GM21786 (cell line): ENCODE measurements at regions not wholly inside any gene's neighbourhood (a gene's known extent, or its start where the extent isn't known, plus 50 kb on each side); places are given as distances from the start of the nearest gene placed in this dataset.

ENCODE experiments used
- ATAC-seq: cut with Tn5 transposase; IDR thresholded peaks from one replicate; pipeline ENCODE4 v1.9.1; 2021; ENCODE audit not compliant: unreplicated experiment

GRCh38 chr6:148140772-148141557 lies 201.7 kb upstream of the SASH1 start:
- no peak for ATAC-seq

GRCh38 chr6:148142821-148143220 lies 199.8 kb upstream of the SASH1 start:
- no peak for ATAC-seq

DNA sequence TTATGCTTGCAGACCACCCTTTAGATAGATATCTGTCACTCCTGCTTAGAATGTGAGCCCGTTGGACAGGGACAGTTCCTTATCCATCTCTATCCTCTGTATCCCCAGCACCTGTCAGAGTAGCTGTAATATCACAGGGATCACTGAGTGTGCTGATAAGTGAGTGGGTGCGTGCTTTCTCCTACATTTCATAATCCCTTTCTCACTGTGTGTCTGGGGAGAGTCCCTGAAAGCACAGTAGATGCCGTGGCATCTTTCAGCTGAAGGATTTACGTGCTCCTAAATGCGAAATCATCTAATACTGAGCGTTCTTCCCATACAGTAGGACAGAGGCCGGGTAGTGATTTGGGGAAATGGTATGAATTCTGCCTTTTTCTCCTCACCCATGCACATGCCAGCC lies 198.9 kb upstream of the SASH1 start:
- ATAC-seq, result no peak

GRCh38 chr6:148144917-148145521 lies 197.6 kb upstream of the SASH1 start:
- ATAC-seq, result peak; percentile 69

DNA sequence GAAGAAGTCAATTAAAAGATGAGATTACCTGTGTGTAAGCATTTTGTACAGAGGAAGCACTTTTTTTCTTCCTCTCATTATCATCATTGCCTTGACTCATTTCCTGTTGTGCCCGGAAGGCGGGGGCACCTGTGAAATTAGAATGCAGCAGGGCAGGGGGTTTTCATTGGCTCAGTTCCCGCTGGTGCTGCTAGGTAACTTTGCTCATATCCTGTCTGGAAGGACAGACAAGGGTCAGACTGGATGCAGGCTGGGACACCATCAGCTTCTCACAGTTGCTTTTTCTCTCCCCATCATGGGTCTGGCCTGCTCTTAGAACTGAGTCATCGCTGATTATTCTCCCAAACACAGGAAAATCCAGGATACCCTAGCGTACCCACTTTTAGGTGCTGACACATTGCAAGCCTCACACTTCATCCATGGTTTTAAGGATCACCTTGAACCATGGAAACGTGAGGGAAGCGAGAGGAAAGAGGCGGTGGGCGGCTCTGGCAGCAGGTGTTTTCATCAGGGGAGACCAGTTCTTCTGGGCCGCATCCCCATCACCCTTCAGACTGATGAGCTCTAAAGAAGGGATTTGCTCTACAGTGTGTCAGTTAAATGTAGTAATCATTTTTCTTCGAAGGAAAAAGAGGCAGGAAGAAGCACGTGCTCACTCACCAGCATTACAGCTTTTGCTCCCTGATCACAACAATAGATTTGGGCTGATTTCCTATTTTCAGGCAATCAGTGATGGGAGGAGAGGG lies 195.7 kb upstream of the SASH1 start:
- no peak for ATAC-seq

GRCh38 chr6:148147463-148147830 lies 195.2 kb upstream of the SASH1 start:
- no peak for ATAC-seq

DNA sequence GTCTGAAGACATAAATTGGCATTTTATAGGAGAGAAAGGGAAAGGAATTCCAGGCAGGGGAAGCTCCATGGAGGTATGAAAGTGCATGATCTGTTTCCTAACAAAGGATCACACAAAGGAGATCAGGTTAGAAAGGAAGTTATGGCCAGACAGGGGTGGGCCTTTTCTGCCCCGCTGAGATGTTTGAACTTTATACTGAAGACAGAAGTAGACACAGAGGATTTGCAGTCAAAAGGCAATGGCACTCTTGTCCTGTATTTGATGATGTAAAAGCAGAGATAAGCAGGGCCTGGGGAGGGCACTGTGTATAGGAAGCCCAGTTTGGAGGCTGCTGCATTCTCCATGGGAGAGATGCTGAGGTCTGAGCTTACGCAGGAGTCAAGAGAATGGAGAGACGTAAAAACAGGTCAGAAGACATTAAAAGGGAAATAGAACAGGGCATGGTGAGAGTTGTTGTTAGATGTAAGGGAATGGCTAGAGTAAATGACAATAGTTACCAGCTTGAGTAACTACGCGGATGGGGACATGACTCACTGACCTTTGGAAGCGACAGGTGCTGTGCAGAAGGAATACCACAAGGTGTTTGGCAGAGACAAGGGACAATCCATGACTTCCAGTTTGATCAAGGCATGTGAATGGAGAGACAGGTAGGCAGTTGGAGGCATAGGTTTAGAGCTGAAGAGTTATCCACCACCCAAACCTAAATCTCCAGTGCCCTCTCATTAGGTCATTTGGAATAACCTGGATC lies 190.6 kb upstream of the SASH1 start:
- ATAC-seq, result no peak

GRCh38 chr6:148154668-148155067 lies 188.0 kb upstream of the SASH1 start:
- no peak for ATAC-seq

DNA sequence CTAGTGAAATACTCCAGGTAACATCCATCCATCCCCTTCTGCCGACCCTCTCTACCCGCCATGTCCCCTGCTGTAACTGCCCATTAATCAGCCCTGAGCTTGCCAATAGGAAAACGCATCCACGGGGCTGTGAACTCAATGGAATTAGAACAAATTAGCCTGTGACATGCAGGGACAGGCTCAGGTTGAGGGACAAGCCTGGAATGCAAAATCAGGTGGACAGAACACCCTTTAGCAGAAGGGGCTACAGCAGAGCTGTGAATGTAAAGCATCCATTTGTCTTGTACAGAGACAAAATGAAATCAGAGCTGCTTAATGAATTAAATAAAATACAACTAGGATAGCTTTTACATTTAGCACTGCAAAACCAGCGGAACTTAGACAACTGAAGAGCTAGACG lies 187.3 kb upstream of the SASH1 start:
- ATAC-seq, result no peak

- no peak for ATAC-seq
Observed at GRCh38 chr6:148157841-148158240, 184.8 kb upstream of the SASH1 start.

DNA sequence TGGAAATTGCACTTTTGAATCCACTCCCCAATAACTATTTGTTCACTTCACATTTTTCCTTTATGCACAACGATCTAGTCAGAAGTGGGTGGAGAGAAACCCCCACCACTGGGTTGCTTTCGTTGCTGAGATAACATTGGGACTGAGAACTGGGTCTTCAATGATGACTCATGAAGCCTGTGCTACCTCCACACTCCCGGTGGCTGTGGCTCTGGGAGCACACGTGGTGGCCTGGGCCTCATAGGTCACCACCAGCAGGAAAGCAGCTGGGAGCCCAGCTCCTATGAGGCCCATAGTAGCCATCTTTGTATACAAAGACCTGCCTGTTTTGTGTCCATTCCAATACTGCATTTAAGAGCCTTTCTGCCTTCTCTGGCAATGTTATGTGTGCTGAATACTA lies 178.0 kb upstream of the SASH1 start:
- ATAC-seq, result no peak

GRCh38 chr6:148166339-148166968 lies 176.2 kb upstream of the SASH1 start:
- no peak for ATAC-seq

DNA sequence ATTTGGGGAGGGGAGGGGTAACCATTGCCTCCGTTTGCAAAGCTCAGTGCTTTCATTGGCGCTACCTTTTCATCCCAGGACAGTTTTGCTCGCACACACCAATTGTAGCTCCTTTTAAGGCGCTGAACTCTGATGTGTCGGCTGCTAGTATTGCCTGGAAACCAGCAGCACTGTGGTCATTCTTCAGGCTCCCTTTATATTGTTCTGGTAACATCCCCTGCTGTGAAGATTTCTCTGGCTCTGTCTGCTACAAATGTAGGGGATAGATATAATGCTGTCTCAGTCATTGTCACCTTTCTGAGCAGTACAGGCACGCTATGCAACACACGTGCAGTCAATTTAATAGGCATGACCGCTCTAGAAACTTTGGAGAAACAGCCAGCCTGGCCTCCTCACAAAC lies 172.9 kb upstream of the SASH1 start:
- no peak for ATAC-seq

GRCh38 chr6:148170286-148170685 lies 172.4 kb upstream of the SASH1 start:
- no peak for ATAC-seq

DNA sequence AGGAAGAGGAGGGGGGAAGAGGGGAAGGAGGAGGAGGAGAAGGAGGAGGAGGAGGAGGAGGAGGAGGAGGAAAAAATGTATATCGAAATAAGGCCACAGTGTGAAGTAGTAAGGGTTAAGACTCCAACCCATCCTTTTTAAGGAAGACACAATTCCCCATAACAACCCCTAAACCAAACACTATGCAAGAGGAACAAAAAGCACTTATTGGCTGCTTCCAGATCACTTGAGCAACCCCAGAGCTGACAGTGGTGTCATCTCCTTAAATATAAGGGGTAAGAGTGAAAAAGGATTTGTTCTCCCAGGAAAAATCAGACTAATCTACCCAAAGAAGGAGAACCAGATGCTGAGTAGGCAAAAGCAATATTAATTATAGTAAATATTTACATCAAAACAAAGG lies 169.1 kb upstream of the SASH1 start:
- ATAC-seq, result no peak

DNA sequence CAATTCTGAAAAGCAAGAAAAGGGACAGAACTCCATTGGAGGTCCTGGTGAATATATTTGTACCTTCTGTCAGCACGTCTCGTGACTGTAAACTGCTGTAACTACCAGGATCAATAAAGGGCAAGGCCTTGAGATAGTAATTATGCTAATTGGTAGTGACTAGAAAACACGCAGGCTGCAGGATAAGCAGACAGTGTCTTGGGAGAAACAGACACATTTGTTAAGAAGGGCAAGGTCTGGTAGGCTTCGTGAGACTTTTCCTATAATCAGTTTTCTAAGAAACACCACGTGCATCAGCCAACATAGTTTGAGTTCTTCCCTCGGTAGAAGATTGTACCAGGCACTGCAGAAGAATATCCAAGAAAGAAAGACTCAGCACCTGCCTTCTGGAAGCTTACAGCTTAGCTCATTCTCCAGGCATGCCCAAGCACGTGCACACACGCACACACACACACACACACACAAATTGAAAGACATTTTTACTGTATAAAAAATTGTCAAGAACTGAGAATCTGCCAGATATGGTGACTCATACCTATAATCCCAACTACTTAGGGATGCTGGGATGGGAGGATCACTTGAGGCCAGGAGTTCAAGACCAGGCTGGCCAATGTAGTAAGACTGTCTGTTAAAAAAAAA lies 167.0 kb upstream of the SASH1 start:
- ATAC-seq, result no peak

DNA sequence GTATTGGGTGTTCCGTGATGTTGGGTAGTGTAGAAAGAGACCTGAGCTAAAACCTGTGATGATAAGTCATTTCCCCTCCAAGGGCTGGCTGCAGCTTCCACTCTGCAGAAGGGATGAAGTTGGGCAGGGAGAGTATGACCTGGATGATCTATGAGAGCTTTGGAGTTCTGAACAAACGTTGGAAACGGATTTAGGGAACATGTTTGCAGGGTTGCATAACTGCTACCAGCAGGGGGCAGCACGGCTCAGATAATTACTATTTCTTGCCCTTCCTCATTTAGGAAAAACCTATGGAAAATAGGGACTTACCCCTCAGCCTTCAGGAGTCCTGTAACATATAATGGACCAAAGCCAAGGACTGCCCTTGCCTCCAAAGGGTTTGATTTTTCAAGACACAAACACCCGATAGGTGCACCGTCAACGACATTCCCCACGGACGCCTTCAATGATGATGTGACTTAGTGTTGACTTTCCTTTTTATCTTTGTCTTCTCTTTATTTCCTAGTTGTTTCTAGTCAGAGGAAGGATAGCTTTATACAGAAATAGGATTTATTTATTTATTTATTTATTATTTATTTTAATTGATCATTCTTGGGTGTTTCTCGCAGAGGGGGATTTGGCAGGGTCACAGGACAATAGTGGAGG lies 164.9 kb upstream of the SASH1 start:
- ATAC-seq, result no peak

GRCh38 chr6:148179786-148180185 lies 162.9 kb upstream of the SASH1 start:
- no peak for ATAC-seq

DNA sequence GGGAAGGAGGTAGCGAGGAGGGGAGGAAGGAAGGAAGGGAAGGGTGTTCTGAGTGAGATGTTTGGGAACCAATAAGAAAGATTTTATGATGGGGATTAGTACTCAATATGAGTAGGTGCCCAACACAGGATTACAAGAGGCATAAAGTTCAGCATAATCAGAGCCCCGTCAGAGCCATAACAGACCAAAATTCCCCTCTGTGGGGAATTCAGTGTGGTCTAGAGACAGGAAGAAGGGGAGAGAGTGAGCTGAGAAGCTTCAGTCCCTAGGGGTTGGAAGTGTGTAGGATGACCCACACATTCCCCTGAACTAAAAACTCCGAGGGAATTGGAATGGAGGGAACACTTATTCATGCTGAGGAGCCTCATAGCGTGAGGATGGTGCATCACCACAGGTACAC lies 160.3 kb upstream of the SASH1 start:
- ATAC-seq, result no peak

GRCh38 chr6:148183776-148184175 lies 158.9 kb upstream of the SASH1 start:
- ATAC-seq, result no peak
